GM04504 (cell line): ENCODE measurements at regions not wholly inside any gene's neighbourhood (a gene's known extent, or its start where the extent isn't known, plus 50 kb on each side); places are given as distances from the start of the nearest gene placed in this dataset.

Experiments
- DNase-seq: peaks from one replicate; pipeline ENCODE4 v3.0.0-alpha.2; 2012; ENCODE audit warnings: low read depth

GRCh38 chr2:16081316-16082200, 141.2 kb downstream of the MYCN start:
- DNase-seq, result no peak

GRCh38 chr2:16080516-16080915, 140.2 kb downstream of the MYCN start:
- no peak for DNase-seq

- DNase-seq, result no peak
Measured at GRCh38 chr2:16080071-16080470, 139.7 kb downstream of the MYCN start.

- DNase-seq, result no peak
Measured at GRCh38 chr2:16079637-16080036, 139.3 kb downstream of the MYCN start.

- no peak for DNase-seq
Measured at GRCh38 chr2:16077601-16078000, 137.3 kb downstream of the MYCN start.

- DNase-seq, result no peak
Measured at GRCh38 chr2:16076911-16077310, 136.6 kb downstream of the MYCN start.

GRCh38 chr2:16075045-16076012, 135.0 kb downstream of the MYCN start:
- no peak for DNase-seq

- no peak for DNase-seq
Measured at GRCh38 chr2:16073921-16074425, 133.6 kb downstream of the MYCN start.

GRCh38 chr2:16073471-16073870, 133.1 kb downstream of the MYCN start:
- no peak for DNase-seq

GRCh38 chr2:16072638-16073290, 132.4 kb downstream of the MYCN start:
- DNase-seq, result no peak

- no peak for DNase-seq
Measured at GRCh38 chr2:16071865-16072637, 131.7 kb downstream of the MYCN start.

- no peak for DNase-seq
Measured at GRCh38 chr2:16071039-16071864, 130.9 kb downstream of the MYCN start.

- DNase-seq, result no peak
Measured at GRCh38 chr2:16070648-16070971, 130.3 kb downstream of the MYCN start.

- no peak for DNase-seq
Measured at GRCh38 chr2:16069933-16070647, 129.7 kb downstream of the MYCN start.

GRCh38 chr2:16069663-16069932, 129.2 kb downstream of the MYCN start:
- no peak for DNase-seq

GRCh38 chr2:16068552-16068940, 128.2 kb downstream of the MYCN start:
- no peak for DNase-seq

- no peak for DNase-seq
Measured at GRCh38 chr2:16067866-16068551, 127.7 kb downstream of the MYCN start.

- DNase-seq, result no peak
Measured at GRCh38 chr2:16067444-16067843, 127.1 kb downstream of the MYCN start.

- no peak for DNase-seq
Measured at GRCh38 chr2:16067037-16067406, 126.7 kb downstream of the MYCN start.
